NCI-H82 treated with DMSO at 0.1 percent for 48 hours (cell line): ENCODE measurements at regions not wholly inside any gene's neighbourhood (a gene's known extent, or its start where the extent isn't known, plus 50 kb on each side); places are given as distances from the start of the nearest gene placed in this dataset.

ENCODE experiments used
- DNase-seq: peaks from one replicate; lab custom pipeline; 2025; ENCODE audit not compliant: unreplicated experiment; lab: John Stamatoyannopoulos, UW

DNA sequence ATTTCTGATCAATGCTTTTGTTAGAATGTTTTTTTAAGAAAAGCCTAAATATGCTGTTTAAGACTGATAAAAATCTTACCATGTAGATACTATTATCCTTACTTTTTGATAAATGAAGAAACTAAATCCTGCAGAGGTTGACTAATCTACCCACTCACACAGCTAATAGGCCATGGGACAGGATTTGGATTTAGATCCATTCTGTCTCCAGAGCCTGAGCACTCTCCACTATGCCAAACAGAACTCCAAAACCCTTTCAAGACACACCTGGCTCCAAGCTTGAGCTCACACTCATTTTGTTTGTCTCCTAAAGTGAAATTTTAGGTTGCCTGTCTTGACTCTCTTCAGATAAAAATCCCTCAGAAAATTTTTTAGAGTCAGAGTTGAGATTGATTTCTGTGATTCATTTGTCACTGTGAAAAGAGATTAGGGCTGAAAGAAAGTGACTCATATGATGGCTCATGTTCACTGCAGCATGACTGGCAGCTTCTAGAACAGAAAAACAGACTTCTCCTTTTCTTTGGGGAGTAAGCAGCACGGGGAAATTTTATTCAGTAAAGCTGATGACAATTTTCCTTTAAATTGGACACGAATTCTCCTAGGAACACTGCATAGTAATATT lies 132.3 kb upstream of the POT1 start:
- peak; percentile 74 for DNase-seq

DNA sequence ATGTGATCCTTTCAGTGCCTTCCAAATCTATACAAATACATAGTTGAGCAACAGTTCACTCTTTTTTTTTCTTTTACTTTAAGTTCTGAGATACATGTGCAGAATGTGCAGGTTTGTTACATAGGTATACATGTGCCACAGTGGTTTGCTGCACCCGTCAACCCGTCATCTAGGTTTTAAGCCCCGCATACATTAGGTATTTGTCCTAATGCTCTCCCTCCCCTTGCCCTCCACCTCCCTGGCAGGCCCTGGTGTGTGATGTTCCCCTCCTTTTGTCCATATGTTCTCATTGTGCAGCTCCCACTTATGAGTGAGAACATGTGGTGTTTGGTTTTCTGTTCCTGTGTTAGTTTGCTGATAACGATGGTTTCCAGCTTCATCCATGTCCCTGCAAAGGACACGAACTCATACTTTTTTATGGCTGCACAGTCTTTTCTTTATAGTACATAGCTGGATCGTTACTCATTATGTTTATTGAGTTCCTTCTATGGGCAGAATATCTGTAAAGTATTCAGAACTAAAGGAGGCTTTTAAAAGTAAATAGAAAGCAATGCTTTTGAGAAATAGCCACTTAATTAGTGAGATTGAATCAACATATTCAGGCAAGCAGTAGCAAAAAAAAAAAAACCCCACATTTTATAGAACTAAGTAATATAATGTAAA lies 131.6 kb upstream of the POT1 start:
- peak; percentile 67 for DNase-seq

DNA sequence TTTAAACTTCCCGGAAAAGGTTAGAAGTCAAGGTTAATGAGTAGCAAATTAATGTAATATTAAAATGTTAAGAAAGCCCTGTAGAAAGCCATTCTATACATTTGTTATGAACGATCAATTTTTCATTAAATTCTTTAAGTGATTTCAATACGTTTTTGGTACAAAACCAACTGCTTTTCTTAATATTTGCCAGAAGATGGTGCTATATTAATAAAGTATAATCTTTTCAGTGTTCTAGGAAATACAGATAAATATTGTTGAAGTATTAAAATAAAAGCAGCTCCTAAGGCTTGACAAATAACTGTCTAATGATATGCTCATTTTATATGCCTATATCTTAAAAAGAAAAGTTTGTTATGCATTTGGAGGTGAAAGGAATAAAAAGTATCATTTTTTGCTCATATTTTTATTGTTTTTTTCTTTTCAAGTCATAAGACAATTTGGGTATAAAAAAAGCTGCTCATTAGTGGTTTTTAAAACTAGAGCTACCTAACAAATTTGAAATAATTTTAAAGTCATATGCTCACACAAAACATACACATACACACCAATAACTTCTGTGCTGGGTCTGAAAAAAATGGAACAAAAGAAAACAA lies 130.3 kb upstream of the POT1 start:
- peak; percentile 20 for DNase-seq

DNA sequence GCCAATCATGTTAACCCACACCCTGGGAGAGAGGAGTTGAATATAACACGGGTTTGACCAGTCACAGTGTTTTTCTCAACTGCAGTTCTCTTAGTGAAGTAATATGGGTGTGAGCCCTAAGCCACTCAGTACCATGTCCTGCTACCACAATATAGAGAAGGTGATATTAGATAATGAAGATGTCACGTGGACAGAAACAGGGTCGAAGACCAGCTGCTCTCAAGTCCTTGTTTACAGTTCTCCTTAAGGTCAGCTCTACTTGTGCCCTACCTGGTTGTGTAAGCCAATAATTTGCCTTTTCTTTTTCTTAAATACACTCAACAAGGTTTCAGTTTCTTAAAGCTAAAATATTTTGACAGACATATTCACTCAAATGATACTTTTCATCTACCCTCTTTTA lies 128.3 kb upstream of the POT1 start:
- peak; percentile 35 for DNase-seq

DNA sequence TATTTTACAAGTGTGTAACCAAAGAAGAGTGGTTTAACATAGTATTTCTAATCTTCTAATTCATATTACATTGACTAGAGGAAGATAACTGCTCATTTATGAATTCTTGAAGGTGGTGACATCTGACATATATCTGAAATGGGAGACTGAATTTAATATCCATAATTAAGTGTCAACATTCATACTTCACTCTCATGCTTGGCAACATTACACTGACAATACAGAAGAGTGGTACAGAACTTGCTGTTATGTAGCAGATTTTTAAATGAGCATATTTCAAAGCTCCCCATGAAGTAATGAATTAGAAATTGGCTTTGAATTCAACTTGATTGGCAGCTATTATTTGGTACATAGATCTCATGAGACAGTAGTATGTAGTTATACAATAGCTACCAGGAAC lies 125.8 kb upstream of the POT1 start:
- no peak for DNase-seq

DNA sequence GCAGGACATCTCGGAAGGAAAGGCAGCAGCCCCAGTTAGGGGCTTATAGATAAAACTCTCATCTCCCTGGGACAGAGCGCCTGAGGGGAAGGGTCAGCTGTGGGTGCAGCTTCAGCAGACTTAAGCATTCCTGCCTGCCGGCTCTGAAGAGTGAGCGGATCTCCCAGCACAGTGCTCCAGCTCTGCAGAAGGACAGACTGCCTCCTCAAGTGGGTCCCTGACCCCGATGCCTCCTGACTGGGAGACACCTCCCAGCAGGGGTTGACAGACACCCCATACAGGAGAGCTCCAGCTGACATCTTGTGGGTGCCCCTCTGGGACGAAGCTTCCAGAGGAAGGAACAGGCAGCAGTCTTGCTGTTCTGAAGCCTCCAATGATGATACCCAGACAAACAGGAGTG lies 117.1 kb upstream of the POT1 start:
- no peak for DNase-seq

DNA sequence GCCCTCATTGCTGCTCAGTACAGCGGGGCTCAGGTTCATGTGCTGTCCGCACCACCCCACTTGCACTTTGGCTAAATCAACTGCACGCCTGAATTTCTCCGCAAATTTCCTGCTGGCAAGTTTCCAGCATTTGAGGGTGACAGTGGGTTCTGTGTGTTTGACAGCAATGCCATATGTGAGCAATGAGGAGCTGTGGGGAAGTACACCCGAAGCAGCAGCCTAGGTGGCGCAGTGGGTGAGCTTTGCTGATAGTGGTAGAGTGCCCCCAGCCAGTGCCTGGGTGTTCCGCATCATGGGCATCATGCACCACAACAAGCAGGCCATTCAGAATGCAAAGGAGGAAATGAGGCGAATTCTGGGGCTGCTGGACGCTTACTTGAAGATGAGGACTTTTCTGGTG lies 103.9 kb upstream of the POT1 start:
- DNase-seq = no peak

DNA sequence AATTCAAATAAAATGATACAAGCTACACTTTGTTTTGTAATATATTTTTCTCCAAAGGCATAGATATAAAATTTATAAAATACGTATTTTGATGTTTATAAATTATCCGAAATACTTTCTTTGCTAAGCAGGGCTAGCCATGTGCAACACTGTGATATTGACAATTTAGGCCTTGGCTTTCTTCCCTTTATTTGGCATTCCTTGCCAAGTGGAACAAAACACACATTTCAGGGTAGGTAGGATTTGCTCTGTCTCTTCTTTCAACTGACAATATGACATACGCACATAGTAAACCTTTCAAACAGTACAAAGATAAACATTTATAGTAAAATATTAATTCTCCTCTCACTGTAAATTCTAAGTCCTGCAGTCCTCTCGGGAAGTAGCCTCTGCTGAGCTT lies 103.3 kb upstream of the POT1 start:
- no peak for DNase-seq

DNA sequence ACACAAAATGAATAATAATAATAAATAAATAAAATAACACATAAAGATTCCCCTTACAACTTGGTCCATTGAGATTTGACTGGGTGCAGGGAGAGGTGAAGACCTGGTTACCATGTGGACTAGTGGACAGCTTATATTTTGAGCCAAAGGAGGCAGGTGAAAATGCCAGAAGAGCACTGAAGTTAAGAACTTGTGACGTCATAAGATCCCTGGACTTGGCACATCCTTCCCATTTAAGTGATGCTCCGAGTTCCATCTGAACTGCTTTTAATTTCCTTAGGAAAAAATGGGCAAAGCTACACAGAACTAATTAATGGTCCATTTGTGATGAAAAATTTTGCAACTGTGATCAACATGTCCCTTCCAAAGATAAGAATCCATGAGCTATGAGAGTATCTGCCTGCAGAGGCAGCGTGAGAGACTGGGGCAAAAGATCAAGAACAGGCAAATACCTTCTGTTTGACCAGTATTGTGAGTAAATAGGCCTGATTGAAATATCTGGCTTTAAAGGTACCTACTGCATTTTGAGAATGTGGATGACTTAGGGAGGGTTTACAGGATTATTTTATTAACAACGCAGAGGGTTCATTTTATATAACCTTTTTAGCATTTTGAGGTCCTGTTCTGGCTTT lies 101.2 kb upstream of the POT1 start:
- no peak for DNase-seq

DNA sequence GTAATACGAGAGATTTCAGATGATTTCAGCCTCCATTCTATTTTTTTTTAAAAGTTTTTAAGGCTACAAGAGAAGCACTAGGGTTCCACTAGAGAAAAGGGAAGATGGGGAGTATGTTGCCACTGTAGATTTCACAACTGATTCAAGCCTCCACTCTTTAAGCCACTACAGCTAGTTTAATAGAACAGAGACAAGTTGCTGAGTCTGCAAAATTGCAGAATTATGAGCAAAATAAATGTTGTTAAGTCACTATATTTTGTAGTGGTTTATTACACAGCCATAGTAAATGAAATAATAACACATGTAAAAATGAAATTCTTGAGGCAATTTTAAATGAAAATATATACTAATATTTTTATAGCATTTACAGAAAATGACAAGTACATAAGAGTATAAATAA lies 96.0 kb upstream of the POT1 start:
- DNase-seq = no peak

DNA sequence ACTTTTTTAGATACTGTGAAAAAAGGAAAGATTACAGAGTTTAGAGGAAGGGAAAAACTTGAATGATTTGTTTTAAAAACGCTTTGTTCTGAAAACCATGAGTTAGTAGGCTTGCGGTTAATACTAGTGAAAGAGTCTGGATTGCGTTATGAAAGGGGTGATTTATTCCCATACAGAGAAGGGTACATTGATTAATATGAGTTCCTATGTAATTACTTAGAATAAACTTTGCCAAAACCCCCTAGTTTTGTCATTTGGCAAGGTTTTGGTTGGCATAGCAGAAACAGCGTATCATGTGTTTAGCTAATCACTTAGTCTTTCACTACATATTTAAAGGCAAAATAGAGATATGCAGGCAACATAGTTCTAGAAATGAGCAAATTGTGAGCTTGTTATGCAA lies 91.2 kb upstream of the POT1 start:
- DNase-seq = no peak

DNA sequence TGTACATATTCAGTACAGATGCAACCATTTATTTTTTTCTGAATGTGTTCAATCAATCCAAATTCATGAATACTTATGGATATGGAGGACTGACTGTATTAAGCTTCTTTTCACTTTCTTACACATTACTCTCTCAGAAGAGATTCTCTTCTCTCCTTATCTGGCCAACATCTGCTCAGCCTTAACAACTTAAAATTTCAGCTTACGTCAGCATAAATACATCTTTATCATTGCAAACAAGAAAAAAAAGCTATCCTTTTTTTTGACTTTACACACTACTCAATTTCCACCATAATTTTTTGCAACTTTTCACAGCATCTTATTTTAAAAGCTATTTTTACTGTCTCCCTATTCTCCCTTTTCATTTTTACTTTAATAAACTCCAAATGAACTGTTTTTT lies 80.9 kb upstream of the POT1 start:
- no peak for DNase-seq

DNA sequence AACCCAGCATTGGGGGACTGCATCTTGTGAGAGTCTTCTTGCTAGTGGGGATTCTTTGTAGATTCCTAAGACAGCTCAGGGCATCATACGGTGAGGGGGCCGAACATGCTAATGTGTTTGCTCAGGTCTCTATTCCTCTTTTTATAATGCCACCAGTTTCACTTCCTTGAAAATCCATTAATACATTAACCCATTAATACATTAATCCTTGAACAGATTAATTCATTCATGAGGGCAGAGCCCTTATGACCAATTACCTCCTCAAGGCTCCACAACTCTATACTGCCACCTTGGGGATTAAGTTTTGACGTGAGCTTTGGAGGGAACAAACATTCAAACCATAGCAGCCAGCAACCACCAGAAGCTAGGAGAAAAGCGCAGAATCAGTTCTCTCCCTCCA lies 67.2 kb upstream of the POT1 start:
- DNase-seq = no peak

DNA sequence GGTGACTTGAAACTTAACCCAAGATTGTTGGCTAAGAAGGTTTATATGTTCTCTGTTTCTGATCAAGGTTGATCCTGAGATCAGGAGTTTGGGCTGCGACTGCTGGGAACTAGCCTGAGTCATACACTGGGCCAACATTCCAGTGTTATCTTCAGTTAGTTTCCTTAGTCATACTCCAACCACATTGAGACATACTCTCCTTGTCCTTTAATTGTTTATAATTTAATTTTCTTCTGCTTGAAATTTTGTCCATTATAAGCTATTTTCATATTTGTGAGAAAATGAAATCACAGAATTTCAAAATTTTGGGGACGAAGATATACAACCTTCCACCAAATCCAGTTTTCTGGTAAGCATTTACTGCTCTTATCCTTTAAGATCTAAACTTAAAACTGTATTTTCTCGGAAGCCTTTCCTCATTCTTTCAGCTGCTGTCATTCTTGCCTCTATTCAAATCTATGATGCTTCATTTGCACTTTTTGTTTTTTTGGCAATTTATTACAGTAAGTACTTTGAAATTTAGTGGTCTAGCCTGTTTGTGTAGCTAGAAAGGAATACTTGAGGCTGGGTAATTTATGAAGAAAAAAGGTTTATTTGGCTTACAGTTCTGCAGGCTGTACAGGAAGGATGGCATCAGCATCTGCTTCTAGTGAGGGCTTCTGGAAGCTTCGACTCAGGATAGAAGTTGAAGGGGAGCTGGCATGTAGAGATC lies 63.4 kb upstream of the POT1 start:
- DNase-seq = no peak

DNA sequence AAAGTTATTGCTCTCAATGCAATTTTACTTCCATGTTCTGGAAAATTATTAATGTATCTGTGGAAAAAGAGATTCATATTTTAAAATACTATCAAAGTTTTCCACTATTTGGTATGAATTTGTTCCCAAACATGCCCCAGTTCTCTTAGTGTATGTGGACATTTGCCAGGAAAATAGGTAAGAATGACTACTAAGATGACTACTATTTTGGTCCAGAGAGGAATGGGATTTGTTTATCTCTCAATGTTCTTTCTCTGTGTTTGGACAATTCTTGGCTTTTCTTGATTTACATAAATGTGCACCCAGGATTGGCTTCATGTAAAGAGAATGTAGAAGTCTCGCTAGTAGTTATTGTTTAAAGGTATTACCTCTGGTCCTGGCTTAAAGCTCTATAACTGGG lies 60.3 kb upstream of the POT1 start:
- no peak for DNase-seq
